GM23248 (cell line): ENCODE measurements at regions not wholly inside any gene's neighbourhood (a gene's known extent, or its start where the extent isn't known, plus 50 kb on each side); places are given as distances from the start of the nearest gene placed in this dataset.

ENCODE experiments used
- DNase-seq: peaks from one replicate; pipeline ENCODE4 v3.0.0-alpha.2; 2015
- H2AFZ ChIP-seq: fragments of 200-600 bp; sonication (generic); 2 replicates; pipeline ENCODE4 v1.6.1; 2016; ENCODE audit warnings: antibody characterized with exemption
- H3F3A ChIP-seq: fragments of 200-600 bp; sonication (generic); 2 replicates; pipeline ENCODE4 v1.6.1; 2016; ENCODE audit warnings: mild to moderate bottlenecking, antibody characterized with exemption, mixed run types; ENCODE audit not compliant: insufficient read depth
- H3K27ac ChIP-seq: fragments of 200-600 bp; sonication (generic); 2 replicates; pipeline ENCODE4 v1.5.1; 2016; ENCODE audit warnings: mild to moderate bottlenecking
- H3K27me3 ChIP-seq: fragments of 200-600 bp; sonication (generic); replicated peaks from 2 replicates; pipeline ENCODE4 v1.6.1; 2016; ENCODE audit warnings: mild to moderate bottlenecking; ENCODE audit not compliant: insufficient read depth
- H3K36me3 ChIP-seq: fragments of 200-600 bp; sonication (generic); 2 replicates; pipeline ENCODE4 v1.6.1; 2016; ENCODE audit warnings: low read depth, mild to moderate bottlenecking
- H3K4me1 ChIP-seq: fragments of 200-600 bp; sonication (generic); 2 replicates; pipeline ENCODE4 v1.6.1; 2016; ENCODE audit warnings: mild to moderate bottlenecking; ENCODE audit not compliant: insufficient read depth
- H3K4me2 ChIP-seq: fragments of 200-600 bp; sonication (generic); one replicate; pipeline ENCODE4 v1.6.1; 2016; ENCODE audit warnings: mild to moderate bottlenecking; ENCODE audit not compliant: unreplicated experiment
- H3K4me3 ChIP-seq: fragments of 200-600 bp; sonication (generic); 2 replicates; pipeline ENCODE4 v1.5.1; 2016; ENCODE audit warnings: mild to moderate bottlenecking
- H3K79me2 ChIP-seq: fragments of 200-600 bp; sonication (generic); 2 replicates; pipeline ENCODE4 v1.6.1; 2016; ENCODE audit warnings: mild to moderate bottlenecking; ENCODE audit not compliant: insufficient read depth
- H3K9ac ChIP-seq: fragments of 200-600 bp; sonication (generic); 2 replicates; pipeline ENCODE4 v1.6.1; 2016; ENCODE audit warnings: mild to moderate bottlenecking
- H3K9me2 ChIP-seq: fragments of 200-600 bp; sonication (generic); 2 replicates; pipeline ENCODE4 v1.6.1; 2016; ENCODE audit warnings: mixed run types, mild to moderate bottlenecking, moderate library complexity; ENCODE audit not compliant: insufficient read depth
- H3K9me3 ChIP-seq: fragments of 200-600 bp; sonication (generic); one replicate; pipeline ENCODE4 v1.6.1; 2017; ENCODE audit warnings: low read depth
- H4K20me1 ChIP-seq: fragments of 200-600 bp; sonication (generic); 2 replicates; pipeline ENCODE4 v1.6.0; 2016; ENCODE audit not compliant: insufficient read depth
- EZH2 ChIP-seq: fragments of 200-600 bp; sonication (generic); IDR thresholded peaks from 2 replicates; pipeline ENCODE4 v1.6.1; 2018; ENCODE audit warnings: antibody characterized with exemption, mild to moderate bottlenecking; ENCODE audit not compliant: insufficient read depth, poor library complexity, severe bottlenecking
- EZH2phosphoT487 ChIP-seq: fragments of 200-600 bp; sonication (generic); IDR thresholded peaks from 2 replicates; pipeline ENCODE4 v1.6.1; 2018; ENCODE audit warnings: antibody characterized with exemption, moderate library complexity, mild to moderate bottlenecking, low read depth; ENCODE audit not compliant: insufficient read depth
- WGBS, 2 experiments: methylation state at CpG; one replicate each; pipeline ENCODE4 v1.1.6; 2015 to 2017; ENCODE audit warnings: low lambda C conversion rate in 2 of 2, low coverage in 1 of 2; ENCODE audit errors: missing lambda C conversion rate in 2 of 2; 5-methylcytosine and 5-hydroxymethylcytosine counted together
- in situ Hi-C: fragments of 300-500 bp; cut with MboI; formaldehyde crosslinking; loops from 2 replicates; pipeline ENCODE4 v1.15.0; 2020

GRCh38 chr2:134120406-134120732 is 133.5 kb upstream of the MGAT5 start:
- Histone ChIP-seq H3F3A (peaks cover 11% of the 10 kb centered on the region), H3K79me2 (peaks cover 40% of the 10 kb centered on the region), H3K9me3 (no peaks in the 10 kb centered on the region), H3K27me3 (no peaks in the 10 kb centered on the region), H3K4me2 (peak overlapping the region; percentile 70), H3K36me3 (no peaks in the 10 kb centered on the region), H3K9me2 (no peaks in the 10 kb centered on the region), H3K4me1 (peaks cover 11% of the 10 kb centered on the region), H3K4me3 (peak overlapping the region; percentile 84), H2AFZ (peak overlapping the region; percentile 89), H4K20me1 (no peaks in the 10 kb centered on the region), H3K9ac (peak overlapping the region; percentile 81), H3K27ac (peak overlapping the region; percentile 61)
- in situ Hi-C loops = loop anchor here (10.0 to 25.0 kb wide), 2 partner anchors 114 to 767 kb away; no protein-coding TSS in a partner anchor
- no peak for DNase-seq
- WGBS, 2 experiments = 0 to 2% methylated on average over 11 to 23 of the region's 37 CpGs
- no peak for TF ChIP-seq EZH2
- no peak for TF ChIP-seq EZH2phosphoT487

DNA sequence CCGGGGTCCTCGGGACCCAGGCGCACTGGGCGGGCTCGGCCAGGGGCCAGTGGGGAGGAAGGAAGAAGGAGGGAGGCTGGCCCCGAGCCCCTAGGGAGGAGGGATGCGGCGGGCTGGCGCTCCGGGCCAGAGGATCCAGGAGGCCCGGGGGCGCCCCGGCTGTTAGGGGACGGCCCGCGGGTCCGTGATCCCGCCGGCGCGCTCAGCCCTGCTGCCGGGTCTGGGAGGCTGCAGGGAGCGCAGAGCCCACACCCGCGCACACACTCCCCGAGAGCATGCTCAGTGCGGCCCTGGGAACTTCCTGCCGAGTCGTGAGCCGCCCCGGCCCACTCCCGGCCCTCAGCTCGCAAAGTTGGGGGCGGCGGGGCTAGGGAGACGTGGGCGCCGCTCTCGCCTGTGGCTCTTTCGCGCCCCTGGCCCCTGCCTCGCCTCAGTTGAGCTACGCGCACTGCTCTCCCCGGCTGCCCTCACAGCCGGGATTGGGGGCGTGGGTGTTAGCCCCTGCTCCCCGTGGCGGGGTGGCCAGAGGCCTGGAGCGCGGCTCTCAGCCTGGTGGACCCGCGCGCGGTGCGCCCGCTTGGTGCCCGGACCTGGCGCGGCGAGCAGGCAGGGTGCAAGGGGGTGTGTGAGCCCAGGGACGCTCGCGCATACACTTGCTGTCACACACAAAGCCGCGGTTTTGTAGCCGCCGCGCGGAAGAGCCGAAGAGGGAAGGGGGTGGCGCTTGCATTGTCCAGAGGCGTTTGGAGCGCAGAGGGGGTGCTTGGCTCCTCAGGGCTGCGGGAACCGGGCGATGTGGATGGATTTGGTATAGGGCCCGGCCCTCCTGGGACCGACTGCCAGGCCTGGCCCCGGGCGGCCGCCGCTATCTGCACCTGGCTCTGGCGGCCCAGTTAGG is 132.9 kb upstream of the MGAT5 start:
- Histone ChIP-seq H3K27ac (peak overlapping the region; percentile 61; the same call in 1 of the 2 replicates), H2AFZ (peak overlapping the region; percentile 89), H3K9me2 (no peaks in the 10 kb centered on the region), H4K20me1 (no peaks in the 10 kb centered on the region), H3K4me3 (peak overlapping the region; percentile 84), H3K27me3 (no peaks in the 10 kb centered on the region), H3K9ac (peak overlapping the region; percentile 81), H3K36me3 (no peaks in the 10 kb centered on the region), H3K79me2 (peaks cover 44% of the 10 kb centered on the region), H3F3A (peaks cover 11% of the 10 kb centered on the region), H3K9me3 (no peaks in the 10 kb centered on the region), H3K4me1 (peaks cover 11% of the 10 kb centered on the region), H3K4me2 (peak overlapping the region; percentile 70)
- in situ Hi-C loops = loop anchor here (10.0 to 25.0 kb wide), 2 partner anchors 114 to 766 kb away; no protein-coding TSS in a partner anchor
- DNase-seq = peak; percentile 87
- no peak for TF ChIP-seq EZH2phosphoT487
- TF ChIP-seq EZH2 = no peak
- WGBS, 2 experiments = 2 to 3% methylated on average over 60 to 65 of the region's 84 CpGs

- no peaks in the 10 kb centered on the region for H3K36me3 ChIP-seq
- no peaks in the 10 kb centered on the region for H3K27me3 ChIP-seq
- H3K9ac ChIP-seq = no peak overlapping the region
- no peak overlapping the region for H3K4me2 ChIP-seq
- no peak overlapping the region for H3K4me3 ChIP-seq
- peaks cover 11% of the 10 kb centered on the region for H3K4me1 ChIP-seq
- H3F3A ChIP-seq = peaks cover 11% of the 10 kb centered on the region
- in situ Hi-C loops = loop anchor here (10.0 to 25.0 kb wide), 2 partner anchors 112 to 765 kb away; no protein-coding TSS in a partner anchor
- H3K9me2 ChIP-seq = no peaks in the 10 kb centered on the region
- H3K79me2 ChIP-seq = peaks cover 58% of the 10 kb centered on the region
- H4K20me1 ChIP-seq = no peaks in the 10 kb centered on the region
- H3K9me3 ChIP-seq = no peaks in the 10 kb centered on the region
- no peak for DNase-seq
- no peak overlapping the region for H2AFZ ChIP-seq
- no peak overlapping the region for H3K27ac ChIP-seq
- 88 to 89% methylated on average over 3 of the region's 3 CpGs for WGBS, 2 experiments
- no peak for TF ChIP-seq EZH2
- no peak for TF ChIP-seq EZH2phosphoT487
Observed at GRCh38 chr2:134122610-134123009, 131.3 kb upstream of the MGAT5 start.

DNA sequence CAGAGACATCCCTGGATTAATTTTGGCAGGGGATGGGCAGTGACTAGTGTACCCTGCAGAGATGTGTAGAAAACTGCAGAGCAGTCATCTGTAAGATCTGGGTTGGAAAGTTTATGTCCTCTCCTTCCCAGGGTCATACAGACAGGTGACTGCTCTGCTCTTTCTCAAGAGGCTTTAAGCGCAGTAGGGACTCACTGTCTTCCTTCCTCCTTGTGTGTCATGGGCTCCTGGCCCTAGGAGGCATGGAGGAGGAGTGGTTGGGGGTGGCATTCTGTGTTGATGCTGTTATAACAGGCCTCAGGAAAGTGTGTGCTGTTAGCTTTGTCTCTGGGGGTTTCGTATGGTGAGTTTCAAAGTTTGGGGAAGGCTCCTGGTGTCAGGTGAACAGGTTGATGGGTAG is 130.5 kb upstream of the MGAT5 start:
- in situ Hi-C loops = loop anchor here (10.0 to 25.0 kb wide), 2 partner anchors 111 to 764 kb away; no protein-coding TSS in a partner anchor
- Histone ChIP-seq H3K4me3 (no peak overlapping the region), H2AFZ (no peak overlapping the region), H3K9me2 (no peaks in the 10 kb centered on the region), H3K27me3 (no peaks in the 10 kb centered on the region), H3K9ac (no peak overlapping the region), H3K4me1 (peaks cover 11% of the 10 kb centered on the region), H3K79me2 (peaks cover 62% of the 10 kb centered on the region), H3K4me2 (no peak overlapping the region), H3F3A (peaks cover 11% of the 10 kb centered on the region), H3K36me3 (no peaks in the 10 kb centered on the region), H3K9me3 (no peaks in the 10 kb centered on the region), H3K27ac (no peak overlapping the region), H4K20me1 (no peaks in the 10 kb centered on the region)
- no peak for TF ChIP-seq EZH2
- TF ChIP-seq EZH2phosphoT487 = no peak
- DNase-seq = no peak
- WGBS, 2 experiments = 98 to 100% methylated on average over 2 of the region's 2 CpGs
